ENCODE measurements at regions not wholly inside any gene's neighbourhood (a gene's known extent, or its start where the extent isn't known, plus 50 kb on each side); places are given as distances from the start of the nearest gene placed in this dataset.
A peak's percentile ranks its signal among the peaks of the same experiment; 100 is the strongest.

- TF ChIP-seq GATA3 (IDR thresholded peaks at IDR 0.05; ENCODE audit: low read depth, low read length) (peak; percentile 39; the same call in 1 of the 2 replicates), GATA2 (IDR thresholded peaks at IDR 0.05; ENCODE audit: low read depth, low read length) (peak; percentile 71)
Observed at GRCh38 chr13:109400624-109401257, 385.6 kb downstream of the IRS2 start.

- TF ChIP-seq GATA3 (IDR thresholded peaks at IDR 0.05; ENCODE audit: low read depth, low read length) (no peak), GATA2 (IDR thresholded peaks at IDR 0.05; ENCODE audit: low read depth, low read length) (no peak)
Observed at GRCh38 chr13:109400209-109400608, 386.2 kb downstream of the IRS2 start.

DNA sequence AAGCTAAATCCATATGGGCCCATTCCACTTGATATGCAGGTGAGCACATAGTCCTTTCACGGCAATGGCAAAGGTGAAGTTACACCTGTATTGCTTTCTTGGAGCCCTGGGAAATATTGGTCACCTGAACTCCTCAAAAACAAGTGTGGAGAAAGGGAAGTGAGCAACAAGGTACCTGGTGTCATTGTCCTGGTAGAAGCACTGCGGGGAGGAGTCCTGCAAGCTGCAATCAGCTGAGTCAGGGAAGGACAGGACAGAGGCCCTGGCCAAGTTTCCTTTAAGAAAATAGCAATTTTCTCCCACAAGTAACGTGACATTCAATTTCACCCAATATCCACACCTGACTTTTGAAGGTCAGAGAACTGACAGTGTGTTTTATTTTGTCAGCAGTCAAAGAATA lies 389.1 kb downstream of the IRS2 start:
- TF ChIP-seq GATA2 (IDR thresholded peaks at IDR 0.05; ENCODE audit: low read depth, low read length) (no peak), GATA3 (IDR thresholded peaks at IDR 0.05; ENCODE audit: low read depth, low read length) (no peak)

- TF ChIP-seq GATA2 (IDR thresholded peaks at IDR 0.05; ENCODE audit: low read depth, low read length) (no peak), GATA3 (IDR thresholded peaks at IDR 0.05; ENCODE audit: low read depth, low read length) (no peak)
Observed at GRCh38 chr13:109396266-109396665, 390.1 kb downstream of the IRS2 start.

- TF ChIP-seq GATA3 (IDR thresholded peaks at IDR 0.05; ENCODE audit: low read depth, low read length) (no peak), GATA2 (IDR thresholded peaks at IDR 0.05; ENCODE audit: low read depth, low read length) (peak; percentile 74)
Observed at GRCh38 chr13:109395014-109395413, 391.4 kb downstream of the IRS2 start.

GRCh38 chr13:109394311-109394988 lies 391.9 kb downstream of the IRS2 start:
- TF ChIP-seq GATA3 (IDR thresholded peaks at IDR 0.05; ENCODE audit: low read depth, low read length) (no peak), GATA2 (IDR thresholded peaks at IDR 0.05; ENCODE audit: low read depth, low read length) (no peak)

- TF ChIP-seq GATA2 (IDR thresholded peaks at IDR 0.05; ENCODE audit: low read depth, low read length) (no peak), GATA3 (IDR thresholded peaks at IDR 0.05; ENCODE audit: low read depth, low read length) (no peak)
Observed at GRCh38 chr13:109393045-109393444, 393.3 kb downstream of the IRS2 start.

DNA sequence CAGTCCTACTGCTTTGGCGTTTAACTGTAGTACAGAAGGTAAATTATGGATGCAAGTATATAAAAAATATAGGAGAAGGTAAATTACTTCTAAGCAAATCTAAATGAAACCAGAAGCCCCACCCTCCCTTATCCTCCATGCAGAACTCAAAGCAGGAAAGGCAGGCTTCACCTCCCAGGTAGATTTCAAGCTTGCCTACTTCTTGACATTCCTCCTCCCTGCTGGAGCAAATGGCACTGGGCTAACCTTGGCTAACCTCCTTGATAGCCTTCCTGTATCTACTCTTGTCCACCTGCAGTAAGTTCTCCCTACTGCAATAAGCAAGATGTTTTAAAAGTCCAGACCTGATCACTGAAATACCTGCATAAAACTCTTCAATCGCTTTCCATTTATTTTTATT lies 396.0 kb downstream of the IRS2 start:
- TF ChIP-seq GATA3 (IDR thresholded peaks at IDR 0.05; ENCODE audit: low read depth, low read length) = no peak
- no peak for TF ChIP-seq GATA2 (IDR thresholded peaks at IDR 0.05; ENCODE audit: low read depth, low read length)

DNA sequence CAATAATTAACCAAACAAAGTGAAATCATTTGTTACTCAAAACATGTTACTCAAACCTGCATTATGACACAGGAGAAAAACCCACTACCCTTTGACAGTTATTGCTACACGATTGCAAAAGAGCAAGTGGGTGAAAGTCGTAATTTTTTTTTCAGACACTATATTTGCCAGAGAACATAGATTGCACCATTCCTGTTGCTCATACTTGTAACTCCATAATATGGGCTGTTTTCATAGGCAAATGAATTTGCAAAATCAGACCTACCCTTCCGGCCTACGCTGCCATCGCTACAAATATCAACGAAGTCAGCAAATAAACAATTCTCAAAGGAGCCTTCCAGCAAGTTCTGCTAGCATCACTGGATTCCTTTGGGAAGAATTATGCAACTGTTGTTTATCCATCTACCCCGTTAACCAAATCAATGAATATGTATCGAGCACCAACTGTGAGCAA lies 396.5 kb downstream of the IRS2 start:
- TF ChIP-seq GATA2 (IDR thresholded peaks at IDR 0.05; ENCODE audit: low read depth, low read length) (no peak), GATA3 (IDR thresholded peaks at IDR 0.05; ENCODE audit: low read depth, low read length) (no peak)

- no peak for TF ChIP-seq GATA3 (IDR thresholded peaks at IDR 0.05; ENCODE audit: low read depth, low read length)
- TF ChIP-seq GATA2 (IDR thresholded peaks at IDR 0.05; ENCODE audit: low read depth, low read length) = no peak
Observed at GRCh38 chr13:109389456-109389855, 396.9 kb downstream of the IRS2 start.

GRCh38 chr13:109387471-109387870 lies 398.9 kb downstream of the IRS2 start:
- TF ChIP-seq GATA3 (IDR thresholded peaks at IDR 0.05; ENCODE audit: low read depth, low read length) (no peak), GATA2 (IDR thresholded peaks at IDR 0.05; ENCODE audit: low read depth, low read length) (no peak)

DNA sequence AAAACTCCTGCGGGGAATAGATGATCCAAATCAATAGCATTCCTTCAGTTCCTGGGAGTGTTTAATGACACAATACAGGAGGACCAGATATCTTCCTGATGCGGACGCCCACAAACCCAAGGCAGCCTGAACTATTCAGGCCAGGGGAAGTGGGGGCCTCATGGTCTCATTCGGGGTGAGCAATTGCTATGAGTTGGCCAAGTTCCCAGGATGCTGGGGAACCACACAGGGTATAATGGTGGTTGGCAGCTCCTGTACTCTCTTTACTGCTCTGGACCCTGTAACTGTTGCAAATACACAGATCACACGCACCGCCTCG lies 401.2 kb downstream of the IRS2 start:
- TF ChIP-seq GATA2 (IDR thresholded peaks at IDR 0.05; ENCODE audit: low read depth, low read length) (no peak), GATA3 (IDR thresholded peaks at IDR 0.05; ENCODE audit: low read depth, low read length) (no peak)

DNA sequence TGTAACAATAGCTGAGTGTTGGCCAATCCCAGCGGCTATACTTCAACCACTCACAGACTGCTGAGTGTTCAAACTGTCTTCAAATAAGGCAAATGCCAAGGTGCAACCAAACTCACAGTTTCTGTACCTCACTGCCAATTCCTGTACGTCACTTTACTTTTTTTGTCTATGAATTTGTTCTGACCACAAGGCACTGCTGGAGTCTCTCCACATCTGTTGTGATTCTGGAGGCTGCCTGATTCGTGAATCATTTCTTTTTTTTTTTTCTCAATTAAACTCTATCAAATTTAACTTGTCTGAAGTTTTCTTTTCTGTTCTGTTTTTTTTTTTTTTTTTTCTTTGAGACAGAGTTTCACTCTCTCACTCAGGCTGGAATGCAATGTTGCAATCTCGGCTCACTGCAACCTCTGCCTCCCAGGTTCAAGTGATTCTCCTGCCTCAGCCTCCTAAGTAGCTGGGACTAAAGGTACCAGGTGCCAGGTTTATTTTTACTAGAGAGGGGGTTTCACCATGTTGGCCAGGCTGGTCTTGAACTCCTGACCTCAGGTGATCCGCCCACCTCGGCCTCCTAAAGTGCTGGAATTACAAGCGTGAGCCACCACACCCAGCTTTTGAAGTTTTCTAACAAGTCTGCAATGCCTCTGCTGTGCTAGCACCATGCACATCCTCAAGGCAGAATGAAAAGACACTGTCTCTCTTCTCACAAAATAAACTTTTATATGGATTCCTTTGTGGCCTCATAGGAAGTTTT lies 401.7 kb downstream of the IRS2 start:
- TF ChIP-seq GATA2 (IDR thresholded peaks at IDR 0.05; ENCODE audit: low read depth, low read length) (no peak), GATA3 (IDR thresholded peaks at IDR 0.05; ENCODE audit: low read depth, low read length) (no peak)

DNA sequence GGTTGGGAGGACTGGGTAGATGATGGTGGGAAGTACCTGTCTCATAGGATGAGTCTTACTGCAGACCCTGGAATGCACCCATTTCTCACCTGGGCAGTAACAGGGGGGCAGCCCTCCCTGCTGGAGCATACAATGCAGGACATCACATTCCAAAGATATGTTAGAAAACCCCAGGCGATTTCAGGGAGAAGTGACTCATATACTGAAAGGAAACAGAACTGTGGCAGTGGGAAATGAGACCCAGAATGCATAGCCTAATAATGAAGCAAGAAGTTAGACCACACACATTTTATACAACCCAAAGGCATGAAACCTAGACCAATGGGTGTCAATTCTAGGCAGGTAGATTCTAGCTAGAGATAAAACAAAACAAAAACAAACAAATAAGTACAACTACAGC lies 402.7 kb downstream of the IRS2 start:
- TF ChIP-seq GATA3 (IDR thresholded peaks at IDR 0.05; ENCODE audit: low read depth, low read length) = no peak
- no peak for TF ChIP-seq GATA2 (IDR thresholded peaks at IDR 0.05; ENCODE audit: low read depth, low read length)
